GM12864 (cell line): ENCODE measurements at regions not wholly inside any gene's neighbourhood (a gene's known extent, or its start where the extent isn't known, plus 50 kb on each side); places are given as distances from the start of the nearest gene placed in this dataset.

Source experiments
- DNase-seq: peaks from one replicate; pipeline ENCODE4 v3.0.0-alpha.2; 2011; ENCODE audit warnings: low read depth
- H3K4me3 ChIP-seq: 2 replicates; pipeline ENCODE4 v1.5.1; 2011; ENCODE audit warnings: mild to moderate bottlenecking, low read depth, low read length, control low read depth
- CTCF ChIP-seq: IDR thresholded peaks from 2 replicates; pipeline ENCODE4 v1.5.1; 2011; ENCODE audit warnings: low read depth, mild to moderate bottlenecking, moderate library complexity, low read length, control low read depth, inconsistent platforms; ENCODE audit errors: missing control alignments

- DNase-seq = no peak
- no peak overlapping the region for H3K4me3 ChIP-seq
- no peak for TF ChIP-seq CTCF
These were observed 128.7 kb downstream of the CTTN start for GRCh38 chr11:70527046-70527395.

- H3K4me3 ChIP-seq = no peak overlapping the region
- TF ChIP-seq CTCF = no peak
- no peak for DNase-seq
These were observed 129.2 kb downstream of the CTTN start for GRCh38 chr11:70527429-70528045.

GRCh38 chr11:70528046-70528793 lies 129.9 kb downstream of the CTTN start:
- peak; percentile 5 for TF ChIP-seq CTCF
- no peak overlapping the region for H3K4me3 ChIP-seq
- no peak for DNase-seq

GRCh38 chr11:70528794-70529580 lies 130.7 kb downstream of the CTTN start:
- H3K4me3 ChIP-seq = no peak overlapping the region
- no peak for TF ChIP-seq CTCF
- DNase-seq = no peak

GRCh38 chr11:70530010-70530409 lies 131.7 kb downstream of the CTTN start:
- DNase-seq = no peak
- no peak for TF ChIP-seq CTCF

GRCh38 chr11:70530629-70531185 lies 132.4 kb downstream of the CTTN start:
- no peak overlapping the region for H3K4me3 ChIP-seq
- DNase-seq = no peak
- TF ChIP-seq CTCF = no peak

More at GRCh38 chr11:70530010-70530409, 131.7 kb downstream of the CTTN start:
- no peak overlapping the region for H3K4me3 ChIP-seq
